Skin epidermis (tissue), 12 donors: ENCODE measurements at regions not wholly inside any gene's neighbourhood (a gene's known extent, or its start where the extent isn't known, plus 50 kb on each side); places are given as distances from the start of the nearest gene placed in this dataset.
"Not testable (repeated sequence)": the region's sequence is repeated elsewhere in the genome, so short reads cannot be mapped to it uniquely, and the experiment has no call there.

Source experiments
- H3K27ac ChIP-seq, 21 experiments: fragments of 200-600 bp; sonication (generic) in 11 of 21; one replicate each; pipeline ENCODE4 v1.5.0; 2020; ENCODE audit warnings: mild to moderate bottlenecking in 3 of 21, inconsistent platforms in 2 of 21, moderate library complexity in 2 of 21
- H3K4me3 ChIP-seq, 7 experiments: fragments of 200-600 bp; sonication (generic) in 2 of 7; one replicate each; pipeline ENCODE4 v1.5.0; 2020; ENCODE audit warnings: inconsistent platforms in 2 of 7, mild to moderate bottlenecking in 2 of 7, moderate library complexity in 1 of 7

- Histone ChIP-seq H3K4me3 (no peak overlapping the region), H3K27ac (no peak overlapping the region)
Measured at GRCh38 chr13:56168581-56168980, 972.1 kb upstream of the PRR20A start.

- no peak overlapping the region for H3K4me3 ChIP-seq
- no peak overlapping the region for H3K27ac ChIP-seq
Measured at GRCh38 chr13:56173346-56173745, 967.4 kb upstream of the PRR20A start.

GRCh38 chr13:56182598-56182997, 958.1 kb upstream of the PRR20A start:
- Histone ChIP-seq H3K4me3 (no peak overlapping the region), H3K27ac (no peak overlapping the region)

- no peak overlapping the region for H3K27ac ChIP-seq
- no peak overlapping the region for H3K4me3 ChIP-seq
Measured at GRCh38 chr13:56187331-56187730, 953.4 kb upstream of the PRR20A start.

GRCh38 chr13:56188582-56188981, 952.1 kb upstream of the PRR20A start:
- not testable (repeated sequence) for H3K4me3 ChIP-seq, H3K27ac ChIP-seq

GRCh38 chr13:56189439-56189838, 951.3 kb upstream of the PRR20A start:
- no peak overlapping the region for H3K4me3 ChIP-seq

GRCh38 chr13:56189978-56190377, 950.7 kb upstream of the PRR20A start:
- no peak overlapping the region for H3K4me3 ChIP-seq
- H3K27ac ChIP-seq = no peak overlapping the region

More at GRCh38 chr13:56189439-56189838, 951.3 kb upstream of the PRR20A start:
- no peak overlapping the region for H3K27ac ChIP-seq

- H3K4me3 ChIP-seq = no peak overlapping the region
Measured at GRCh38 chr13:56198350-56198749, 942.4 kb upstream of the PRR20A start.

GRCh38 chr13:56201834-56202233, 938.9 kb upstream of the PRR20A start:
- no peak overlapping the region for H3K4me3 ChIP-seq
- no peak overlapping the region for H3K27ac ChIP-seq

More at GRCh38 chr13:56198350-56198749, 942.4 kb upstream of the PRR20A start:
- H3K27ac ChIP-seq = no peak overlapping the region

- Histone ChIP-seq H3K4me3 (no peak overlapping the region), H3K27ac (no peak overlapping the region)
Measured at GRCh38 chr13:56216221-56216620, 924.5 kb upstream of the PRR20A start.

GRCh38 chr13:56247692-56248091, 893.0 kb upstream of the PRR20A start:
- Histone ChIP-seq H3K27ac (no peak overlapping the region), H3K4me3 (no peak overlapping the region)

GRCh38 chr13:56271686-56272085, 869.0 kb upstream of the PRR20A start:
- Histone ChIP-seq H3K27ac (no peak overlapping the region), H3K4me3 (no peak overlapping the region)

- Histone ChIP-seq H3K4me3 (no peak overlapping the region), H3K27ac (no peak overlapping the region)
Measured at GRCh38 chr13:56283262-56283828, 857.4 kb upstream of the PRR20A start.

- no peak overlapping the region for H3K4me3 ChIP-seq
- no peak overlapping the region for H3K27ac ChIP-seq
Measured at GRCh38 chr13:56299650-56300049, 841.1 kb upstream of the PRR20A start.

- no peak overlapping the region for H3K27ac ChIP-seq
- H3K4me3 ChIP-seq = no peak overlapping the region
Measured at GRCh38 chr13:56314765-56315164, 826.0 kb upstream of the PRR20A start.

GRCh38 chr13:56317841-56318240, 822.9 kb upstream of the PRR20A start:
- Histone ChIP-seq H3K27ac (no peak overlapping the region), H3K4me3 (no peak overlapping the region)

GRCh38 chr13:56332671-56333070, 808.0 kb upstream of the PRR20A start:
- no peak overlapping the region for H3K27ac ChIP-seq

GRCh38 chr13:56335775-56336174, 804.9 kb upstream of the PRR20A start:
- no peak overlapping the region for H3K27ac ChIP-seq
- H3K4me3 ChIP-seq = no peak overlapping the region

More at GRCh38 chr13:56332671-56333070, 808.0 kb upstream of the PRR20A start:
- no peak overlapping the region for H3K4me3 ChIP-seq

GRCh38 chr13:56338421-56338820, 802.3 kb upstream of the PRR20A start:
- Histone ChIP-seq H3K4me3 (no peak overlapping the region), H3K27ac (no peak overlapping the region)

GRCh38 chr13:56347014-56347413, 793.7 kb upstream of the PRR20A start:
- H3K27ac ChIP-seq = no peak overlapping the region
- H3K4me3 ChIP-seq = no peak overlapping the region

GRCh38 chr13:56349866-56350265, 790.9 kb upstream of the PRR20A start:
- no peak overlapping the region for H3K4me3 ChIP-seq
- no peak overlapping the region for H3K27ac ChIP-seq

GRCh38 chr13:56351041-56351440, 789.7 kb upstream of the PRR20A start:
- no peak overlapping the region for H3K27ac ChIP-seq
- H3K4me3 ChIP-seq = no peak overlapping the region
